ENCODE measurements at regions not wholly inside any gene's neighbourhood (a gene's known extent, or its start where the extent isn't known, plus 50 kb on each side); places are given as distances from the start of the nearest gene placed in this dataset.

- TF ChIP-seq VEZF1 (CRISPR knock-in tag; IDR thresholded peaks at IDR 0.05): no peak
- no peak for TF ChIP-seq ZNF316 (IDR thresholded peaks at IDR 0.05)
- TF ChIP-seq GATAD2A (IDR thresholded peaks at IDR 0.05): 0 out of 2 replicates have a peak, but pooled peaks have one; percentile 47
- no peak for TF ChIP-seq AFF4 (CRISPR knock-in tag; IDR thresholded peaks at IDR 0.05)
- no peak for TF ChIP-seq NONO (IDR thresholded peaks at IDR 0.05; ENCODE audit: low read depth in 2 of 2, low read length in 1 of 2)
- 0 out of 2 replicates have a peak, but pooled peaks have one; percentile 16 for TF ChIP-seq SOX6 (IDR thresholded peaks at IDR 0.05)
- TF ChIP-seq YY1 (IDR thresholded peaks at IDR 0.05; ENCODE audit: borderline replicate concordance in 1 of 3, control insufficient read depth in 1 of 3, extremely low read depth in 1 of 3, insufficient read depth in 3 of 3, insufficient read length in 1 of 3, insufficient replicate concordance in 2 of 3, low read depth in 1 of 3, low read length in 2 of 3): no peak
- TF ChIP-seq DMBX1 (CRISPR knock-in tag; IDR thresholded peaks at IDR 0.05; ENCODE audit: borderline replicate concordance): no peak
- no peak for TF ChIP-seq GABPB1 (CRISPR knock-in tag; IDR thresholded peaks at IDR 0.05)
Observed at GRCh38 chr1:212166644-212167043, 118.6 kb upstream of the PPP2R5A start (continued).
